SK-N-MC (cell line): ENCODE measurements at regions not wholly inside any gene's neighbourhood (a gene's known extent, or its start where the extent isn't known, plus 50 kb on each side); places are given as distances from the start of the nearest gene placed in this dataset.

Experiments
- DNase-seq: peaks from one replicate; pipeline ENCODE4 v3.0.0-alpha.2; 2011; ENCODE audit warnings: low read depth, low spot score
- H3K27ac ChIP-seq: fragments of 200-600 bp; sonication (generic); 2 replicates; pipeline ENCODE4 v1.5.1; 2016; ENCODE audit warnings: mixed run types
- H3K36me3 ChIP-seq: fragments of 200-600 bp; sonication (generic); 2 replicates; pipeline ENCODE4 v1.6.1; 2017; ENCODE audit warnings: antibody characterized with exemption, low read length, mixed read lengths; ENCODE audit not compliant: insufficient read depth
- H3K4me3 ChIP-seq: fragments of 200-600 bp; sonication (generic); 2 replicates; pipeline ENCODE4 v1.5.1; 2016
- H3K9ac ChIP-seq: fragments of 200-600 bp; sonication (generic); 2 replicates; pipeline ENCODE4 v1.8.0; 2017; ENCODE audit warnings: mixed run types, mixed read lengths; ENCODE audit not compliant: insufficient read length
- H3K9me3 ChIP-seq: fragments of 200-600 bp; sonication (generic); 2 replicates; pipeline ENCODE4 v1.6.1; 2017; ENCODE audit warnings: low read depth, mild to moderate bottlenecking, antibody characterized with exemption, low read length, moderate library complexity, mixed read lengths
- EZH2 ChIP-seq: fragments of 200-600 bp; sonication (generic); IDR thresholded peaks from one replicate; pipeline ENCODE4 v1.6.1; 2017; ENCODE audit warnings: antibody characterized with exemption
- FOXP2 ChIP-seq: optimal IDR thresholded peaks from 2 replicates; pipeline ENCODE3; 2011; ENCODE audit warnings: mild to moderate bottlenecking, moderate library complexity; ENCODE audit not compliant: insufficient read depth; ENCODE audit errors: extremely low read length, control extremely low read depth
- POLR2AphosphoS5 ChIP-seq: IDR thresholded peaks from 2 replicates; pipeline ENCODE4 v1.6.1; 2012; ENCODE audit warnings: mild to moderate bottlenecking, low read depth, low read length, borderline replicate concordance

GRCh38 chr2:146587291-146587713 lies 1257.5 kb upstream of the ACVR2A start:
- Histone ChIP-seq H3K36me3 (no peaks in the 10 kb centered on the region), H3K9me3 (no peaks in the 10 kb centered on the region), H3K9ac (no peak overlapping the region), H3K4me3 (no peak overlapping the region), H3K27ac (no peak overlapping the region)
- DNase-seq: no peak
- no peak for TF ChIP-seq POLR2AphosphoS5
- TF ChIP-seq EZH2: no peak
- TF ChIP-seq FOXP2: no peak

GRCh38 chr2:146584316-146584715 lies 1260.5 kb upstream of the ACVR2A start:
- no peak overlapping the region for H3K4me3 ChIP-seq
- no peak overlapping the region for H3K27ac ChIP-seq
- H3K36me3 ChIP-seq: no peaks in the 10 kb centered on the region
- no peak for DNase-seq
- H3K9me3 ChIP-seq: no peaks in the 10 kb centered on the region
- H3K9ac ChIP-seq: no peak overlapping the region
- no peak for TF ChIP-seq FOXP2
- no peak for TF ChIP-seq EZH2
- no peak for TF ChIP-seq POLR2AphosphoS5

- DNase-seq: peak; percentile 12
- Histone ChIP-seq H3K27ac (peak overlapping the region; percentile 57), H3K9ac (no peak overlapping the region), H3K9me3 (no peaks in the 10 kb centered on the region), H3K4me3 (no peak overlapping the region), H3K36me3 (no peaks in the 10 kb centered on the region)
- TF ChIP-seq POLR2AphosphoS5 (no peak), EZH2 (no peak), FOXP2 (no peak)
Observed at GRCh38 chr2:146579147-146579930, 1265.5 kb upstream of the ACVR2A start.

- Histone ChIP-seq H3K9ac (no peak overlapping the region), H3K36me3 (no peaks in the 10 kb centered on the region), H3K4me3 (no peak overlapping the region), H3K9me3 (no peaks in the 10 kb centered on the region), H3K27ac (no peak overlapping the region)
- TF ChIP-seq FOXP2: no peak
- no peak for TF ChIP-seq EZH2
- TF ChIP-seq POLR2AphosphoS5: no peak
- no peak for DNase-seq
Observed at GRCh38 chr2:146576339-146577111, 1268.3 kb upstream of the ACVR2A start.

- DNase-seq: no peak
- no peak overlapping the region for H3K4me3 ChIP-seq
Observed at GRCh38 chr2:146572598-146572997, 1272.2 kb upstream of the ACVR2A start.

GRCh38 chr2:146561996-146562395 lies 1282.8 kb upstream of the ACVR2A start:
- TF ChIP-seq EZH2 (no peak), FOXP2 (no peak), POLR2AphosphoS5 (no peak)
- H3K4me3 ChIP-seq: no peak overlapping the region
- no peak overlapping the region for H3K9ac ChIP-seq
- no peak for DNase-seq
- no peaks in the 10 kb centered on the region for H3K9me3 ChIP-seq
- H3K36me3 ChIP-seq: no peaks in the 10 kb centered on the region
- H3K27ac ChIP-seq: no peak overlapping the region

More at GRCh38 chr2:146572598-146572997, 1272.2 kb upstream of the ACVR2A start:
- H3K9ac ChIP-seq: no peak overlapping the region
- no peaks in the 10 kb centered on the region for H3K36me3 ChIP-seq
- TF ChIP-seq EZH2 (no peak), POLR2AphosphoS5 (no peak), FOXP2 (no peak)
- H3K27ac ChIP-seq: no peak overlapping the region
- no peaks in the 10 kb centered on the region for H3K9me3 ChIP-seq

GRCh38 chr2:146547236-146547635 lies 1297.6 kb upstream of the ACVR2A start:
- no peak overlapping the region for H3K9ac ChIP-seq
- no peaks in the 10 kb centered on the region for H3K9me3 ChIP-seq
- no peak overlapping the region for H3K4me3 ChIP-seq
- DNase-seq: no peak
- no peaks in the 10 kb centered on the region for H3K36me3 ChIP-seq
- H3K27ac ChIP-seq: no peak overlapping the region
- TF ChIP-seq FOXP2 (no peak), EZH2 (no peak), POLR2AphosphoS5 (no peak)

GRCh38 chr2:146544701-146545100 lies 1300.1 kb upstream of the ACVR2A start:
- Histone ChIP-seq H3K36me3 (no peaks in the 10 kb centered on the region), H3K27ac (no peak overlapping the region), H3K9me3 (no peaks in the 10 kb centered on the region), H3K9ac (no peak overlapping the region), H3K4me3 (no peak overlapping the region)
- TF ChIP-seq POLR2AphosphoS5 (no peak), FOXP2 (no peak), EZH2 (no peak)
- DNase-seq: no peak
